K562 (cell line): ENCODE measurements at regions not wholly inside any gene's neighbourhood (a gene's known extent, or its start where the extent isn't known, plus 50 kb on each side); places are given as distances from the start of the nearest gene placed in this dataset.

Experiments used
- ATAC-seq: fragments of 200-7000 bp; cut with Tn5 transposase; 3 replicates; pipeline ENCODE4 v1.9.1; 2020; ENCODE audit warnings: moderate library complexity
- BruUV-seq: library from RNA; stranded (reverse); fragments of 400-500 nt; replicated peaks from 2 replicates; lab custom pipeline; 2021; lab: Mats Ljungman, UMichigan
- CTCF ChIA-PET: fragments of 300-600 bp; formaldehyde crosslinking; extraction: SDS; loops from one replicate; lab custom pipeline; 2021; ENCODE audit warnings: low intra/inter-chr PET ratio; lab: Yijun Ruan, JAX
- POLR2A ChIA-PET: fragments of 300-600, 350-650 bp; sonication (Branson Sonifier 250); formaldehyde crosslinking; extraction: SDS; loops from one replicate; lab custom pipeline; 2021; ENCODE audit warnings: antibody characterized with exemption, inconsistent platforms; lab: Yijun Ruan, JAX
- DNase-seq, 4 experiments: peaks; one replicate each; pipeline versions ENCODE4 v3.0.0 to v3.0.0-alpha.2; 2011 to 2018; ENCODE audit warnings: low spot score in 3 of 4, mixed read lengths in 3 of 4; ENCODE audit errors: extremely low read depth in 1 of 4
- FAIRE-seq: peaks from 2 replicates; lab custom pipeline; 2011; peaks lifted over from hg19 to GRCh38; lab: Jason Lieb, UNC
- H2AFZ ChIP-seq: 2 replicates; pipeline ENCODE4 v1.6.0; 2011; ENCODE audit warnings: low read depth, low read length, control low read depth, inconsistent platforms
- H3K27ac ChIP-seq: fragments of 200-600 bp; 3 replicates; pipeline ENCODE4 v1.8.0; 2011; ENCODE audit warnings: low read depth, mild to moderate bottlenecking, control low read depth, inconsistent platforms, low read length, moderate library complexity, mixed read lengths; ENCODE audit errors: extremely low read depth
- H3K27me3 ChIP-seq, 2 experiments: fragments of 300-600 bp in 1 of 2; 2 replicates in 1 of 2; 3 replicates in 1 of 2; pipeline versions ENCODE4 v1.6.0 to v1.8.0; 2011; ENCODE audit warnings: inconsistent platforms in 2 of 2, low read length in 2 of 2, mild to moderate bottlenecking in 1 of 2, mixed read lengths in 1 of 2, moderate library complexity in 1 of 2; ENCODE audit not compliant: control insufficient read depth in 2 of 2, insufficient read depth in 2 of 2
- H3K36me3 ChIP-seq: fragments of 300-600 bp; 3 replicates; pipeline ENCODE4 v1.8.0; 2011; ENCODE audit warnings: mild to moderate bottlenecking, low read length, inconsistent platforms; ENCODE audit not compliant: control insufficient read depth, insufficient read depth
- H3K4me1 ChIP-seq, 2 experiments: fragments of 200-600 bp in 1 of 2; replicated peaks in 1 of 2; 2 replicates in 1 of 2; 3 replicates in 1 of 2; pipeline versions ENCODE4 v1.5.1 to v1.8.0; 2011; ENCODE audit warnings: inconsistent platforms in 2 of 2, low read length in 2 of 2, mild to moderate bottlenecking in 1 of 2, mixed read lengths in 1 of 2, moderate library complexity in 1 of 2; ENCODE audit not compliant: control insufficient read depth in 2 of 2, insufficient read depth in 2 of 2
- H3K4me2 ChIP-seq: 2 replicates; pipeline ENCODE4 v1.6.1; 2011; ENCODE audit warnings: low read length, control low read depth, inconsistent platforms, mixed read lengths; ENCODE audit not compliant: insufficient read depth
- H3K4me3 ChIP-seq: fragments of 200-600 bp; sonication (generic), shearing (Covaris generic); 2 replicates; pipeline ENCODE4 v1.5.1; 2016; ENCODE audit warnings: control low read depth, inconsistent platforms
- H3K79me2 ChIP-seq: fragments of 200-600 bp; 3 replicates; pipeline ENCODE4 v1.8.0; 2011; ENCODE audit warnings: low read length, inconsistent platforms; ENCODE audit not compliant: control insufficient read depth, insufficient read depth
- H3K9ac ChIP-seq, 2 experiments: 2 replicates each; pipeline versions ENCODE4 v1.6.0 to v1.6.1; 2011; ENCODE audit warnings: low read depth in 2 of 2, low read length in 2 of 2, control low read depth in 1 of 2, inconsistent platforms in 1 of 2, mild to moderate bottlenecking in 1 of 2, mixed read lengths in 1 of 2; ENCODE audit not compliant: insufficient read depth in 1 of 2
- H3K9me1 ChIP-seq: one replicate; pipeline ENCODE4 v1.6.0; 2011; ENCODE audit warnings: inconsistent platforms, mild to moderate bottlenecking, low read length, moderate library complexity; ENCODE audit not compliant: control insufficient read depth, insufficient read depth
- H3K9me3 ChIP-seq: replicated peaks from 2 replicates; pipeline ENCODE4 v1.5.1; 2011; ENCODE audit warnings: low read depth, low read length, inconsistent platforms; ENCODE audit not compliant: control insufficient read depth, insufficient read depth
- H4K20me1 ChIP-seq: replicated peaks from 2 replicates; pipeline ENCODE4 v1.6.1; 2011; ENCODE audit warnings: low read length, inconsistent platforms, mixed read lengths; ENCODE audit not compliant: control insufficient read depth, insufficient read depth
- BRF1 ChIP-seq: IDR thresholded peaks from 3 replicates; pipeline ENCODE4 v1.6.1; 2011; ENCODE audit warnings: borderline replicate concordance, mild to moderate bottlenecking; ENCODE audit not compliant: insufficient read length; ENCODE audit errors: extremely low read depth
- CBFB ChIP-seq: sonication (generic); formaldehyde crosslinking; IDR thresholded peaks from 2 replicates; pipeline ENCODE4 v1.4.0; 2020; ENCODE audit warnings: mild to moderate bottlenecking, missing genetic modification reagents
- DACH1 ChIP-seq: fragments of 450-650 bp; IDR thresholded peaks from 2 replicates; pipeline ENCODE4 v1.6.1; 2018; ENCODE audit not compliant: partially characterized antibody
- HDAC1 ChIP-seq, 2 experiments: fragments of 450-650 bp; IDR thresholded peaks; 2 replicates each; pipeline ENCODE4 v1.6.1; 2016 to 2017; ENCODE audit warnings: inconsistent platforms in 1 of 2, mild to moderate bottlenecking in 1 of 2, moderate library complexity in 1 of 2
- SMARCA5 ChIP-seq: fragments of 450-650 bp; IDR thresholded peaks from 2 replicates; pipeline ENCODE4 v1.6.1; 2016
- ZEB2 ChIP-seq: fragments of 450-650 bp; IDR thresholded peaks from 2 replicates; pipeline ENCODE4 v1.6.1; 2016
- ZNF140 ChIP-seq: fragments of 250-450 bp; sonication (Bioruptor Pico); IDR thresholded peaks from 2 replicates; pipeline ENCODE4 v1.8.0; 2021; ENCODE audit warnings: moderate library complexity, mild to moderate bottlenecking, inconsistent platforms
- ZNF778 ChIP-seq: fragments of 450-650 bp; formaldehyde crosslinking; IDR thresholded peaks from 2 replicates; pipeline ENCODE4 v1.4.0; 2020; ENCODE audit warnings: mild to moderate bottlenecking, moderate library complexity
- ZNF785 ChIP-seq: fragments of 250-450 bp; sonication (Bioruptor Pico); IDR thresholded peaks from 2 replicates; pipeline ENCODE4 v1.4.0; 2020; ENCODE audit warnings: mild to moderate bottlenecking
- in situ Hi-C: fragments of 300-500 bp; cut with MboI; formaldehyde crosslinking; loops from 4 replicates; pipeline ENCODE4 v1.15.0; 2018; ENCODE audit warnings: inconsistent platforms, mixed read lengths
- intact Hi-C: fragments of 100-400 bp; cut with micrococcal nuclease; formaldehyde crosslinking; loops from 2 replicates; pipeline ENCODE4 v1.14.2; 2022
- TF ChIP-seq, protein P1 (sequence below): fragments of 250-450 bp; sonication (Bioruptor Pico); IDR thresholded peaks from 2 replicates; pipeline ENCODE4 v1.8.0; 2022; ENCODE audit warnings: inconsistent platforms, mild to moderate bottlenecking, moderate library complexity, borderline replicate concordance
- TF ChIP-seq, protein P2 (sequence below): fragments of 250-450 bp; sonication (Bioruptor Pico); IDR thresholded peaks from 2 replicates; pipeline ENCODE4 v1.5.0; 2021; ENCODE audit warnings: mild to moderate bottlenecking, moderate library complexity
- TF ChIP-seq, protein P3 (sequence below): fragments of 250-450 bp; sonication (Bioruptor Pico); IDR thresholded peaks from 2 replicates; pipeline ENCODE4 v1.9.0; 2021; ENCODE audit warnings: mild to moderate bottlenecking

DNA sequence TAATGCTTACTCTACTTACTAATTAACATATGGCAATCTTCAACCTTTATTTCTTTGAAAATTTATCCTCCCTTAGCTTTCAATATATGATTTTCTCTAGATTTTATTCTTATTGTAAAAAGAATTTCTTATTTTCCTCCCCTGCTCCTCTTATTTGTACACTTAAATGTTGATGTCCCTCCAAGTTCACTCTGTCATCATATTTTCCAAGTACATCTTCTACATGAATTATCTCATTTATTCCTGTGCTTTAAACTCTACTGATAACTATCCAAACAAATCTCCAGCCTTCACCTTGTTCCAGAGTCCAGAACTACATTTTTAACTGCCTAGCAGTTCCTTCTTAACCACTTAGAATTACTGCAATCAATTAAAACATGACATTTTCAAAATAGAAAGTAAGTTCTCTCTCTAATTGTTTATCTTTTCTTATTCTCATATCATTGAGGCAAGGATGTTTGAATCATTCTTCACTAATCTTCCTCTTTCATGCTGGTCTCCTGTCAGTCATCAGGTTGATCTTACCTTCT, 261.6 kb upstream of the FAR2 start:
- intact Hi-C loops: no loop called here

More for the DNA sequence above, 261.6 kb upstream of the FAR2 start:
- Histone ChIP-seq H3K79me2 (no peaks in the 10 kb centered on the region), H3K9me1 (no peaks in the 10 kb centered on the region), H4K20me1 (no peaks in the 10 kb centered on the region), H3K9me3 (no peaks in the 10 kb centered on the region), H3K4me2 (no peak overlapping the region), H3K27me3 (no peaks in the 10 kb centered on the region), H2AFZ (no peak overlapping the region), H3K4me3 (no peak overlapping the region), H3K9ac (no peak overlapping the region), H3K4me1 (no peaks in the 10 kb centered on the region; a peak in 1 of 5 replicates), H3K36me3 (no peaks in the 10 kb centered on the region), H3K27ac (no peak overlapping the region)
- in situ Hi-C loops: no loop called here
- no peak for ATAC-seq
- no TSS peak for BruUV-seq
- TF ChIP-seq, protein P1, sequence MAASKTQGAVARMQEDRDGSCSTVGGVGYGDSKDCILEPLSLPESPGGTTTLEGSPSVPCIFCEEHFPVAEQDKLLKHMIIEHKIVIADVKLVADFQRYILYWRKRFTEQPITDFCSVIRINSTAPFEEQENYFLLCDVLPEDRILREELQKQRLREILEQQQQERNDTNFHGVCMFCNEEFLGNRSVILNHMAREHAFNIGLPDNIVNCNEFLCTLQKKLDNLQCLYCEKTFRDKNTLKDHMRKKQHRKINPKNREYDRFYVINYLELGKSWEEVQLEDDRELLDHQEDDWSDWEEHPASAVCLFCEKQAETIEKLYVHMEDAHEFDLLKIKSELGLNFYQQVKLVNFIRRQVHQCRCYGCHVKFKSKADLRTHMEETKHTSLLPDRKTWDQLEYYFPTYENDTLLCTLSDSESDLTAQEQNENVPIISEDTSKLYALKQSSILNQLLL: no peak
- TF ChIP-seq ZNF778 (no peak), SMARCA5 (no peak), CBFB (CRISPR knock-in tag) (no peak), DACH1 (no peak), HDAC1 (IDR thresholded peaks at IDR 0.05) (no peak), ZNF140 (CRISPR knock-in tag) (no peak), BRF1 (no peak), ZEB2 (no peak), ZNF785 (CRISPR knock-in tag) (no peak)
- TF ChIP-seq, protein P2, sequence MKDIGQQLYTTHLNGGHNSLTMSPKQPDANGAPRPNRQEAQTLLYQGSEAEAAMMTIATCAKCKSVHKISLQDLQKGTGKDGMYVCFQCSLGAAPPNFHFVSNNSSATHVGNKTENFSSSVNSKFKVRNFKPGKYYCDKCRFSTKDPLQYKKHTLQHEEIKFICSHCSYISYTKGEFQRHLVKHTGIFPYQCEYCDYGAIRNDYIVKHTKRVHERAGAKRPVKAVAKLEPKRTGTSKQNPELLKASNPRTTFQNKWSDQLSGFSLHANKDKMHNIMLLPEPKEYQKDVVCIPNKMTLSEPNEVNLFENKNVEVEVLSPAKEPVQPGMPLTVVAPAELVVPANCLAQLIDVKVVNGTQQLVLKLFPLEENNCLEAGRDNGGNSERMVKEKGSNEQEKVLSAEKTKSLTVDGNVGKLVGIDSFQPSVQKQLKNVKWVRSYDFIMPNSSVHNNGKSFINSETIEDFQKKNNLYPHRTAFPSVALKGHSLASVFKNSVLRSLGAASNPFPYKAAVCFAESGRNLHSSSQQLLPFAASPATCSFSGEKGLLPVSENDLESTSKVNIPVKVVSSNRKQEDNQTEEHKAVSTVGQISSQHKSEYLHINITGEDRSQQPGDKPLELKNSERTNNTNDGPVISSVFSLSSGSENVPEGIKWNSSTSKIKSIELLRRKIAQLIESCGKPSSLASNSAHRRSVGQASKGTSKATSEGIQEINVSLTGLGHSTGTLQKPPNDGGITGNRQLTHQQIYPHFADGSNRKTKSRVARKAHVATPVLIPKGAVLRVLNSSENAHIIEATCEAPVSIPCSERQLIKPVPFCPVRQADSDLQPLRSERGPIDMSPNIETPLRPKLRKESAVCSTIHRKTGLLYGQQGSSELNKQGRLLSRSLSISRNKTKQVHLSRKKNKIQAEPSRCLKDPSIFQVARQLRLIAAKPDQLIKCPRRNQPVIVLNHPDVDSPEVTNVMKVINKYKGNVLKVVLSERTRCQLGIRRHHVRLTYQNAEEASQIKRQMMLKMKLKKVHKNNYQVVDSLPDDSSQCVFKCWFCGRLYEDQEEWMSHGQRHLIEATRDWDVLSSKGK (CRISPR knock-in tag): no peak
- TF ChIP-seq, protein P3, sequence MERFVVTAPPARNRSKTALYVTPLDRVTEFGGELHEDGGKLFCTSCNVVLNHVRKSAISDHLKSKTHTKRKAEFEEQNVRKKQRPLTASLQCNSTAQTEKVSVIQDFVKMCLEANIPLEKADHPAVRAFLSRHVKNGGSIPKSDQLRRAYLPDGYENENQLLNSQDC (CRISPR knock-in tag): no peak
- ChIA-PET POLR2A (no interaction called here), CTCF (no interaction called here)
- no peak for FAIRE-seq
- no peak for DNase-seq
